ENCODE measurements at regions not wholly inside any gene's neighbourhood (a gene's known extent, or its start where the extent isn't known, plus 50 kb on each side); places are given as distances from the start of the nearest gene placed in this dataset.

- H3K36me3 ChIP-seq (ENCODE audit: control insufficient read depth, insufficient read depth, low read length) = no peaks in the 10 kb centered on the region
- H3K9me3 ChIP-seq (ENCODE audit: control insufficient read depth, low read length) = no peaks in the 10 kb centered on the region
- H3K4me1 ChIP-seq (ENCODE audit: control insufficient read depth, insufficient read depth, low read length) = peaks cover 5% of the 10 kb centered on the region
- H3K27ac ChIP-seq (ENCODE audit: insufficient read depth, low read depth, low read length, poor library complexity, severe bottlenecking) = no peak overlapping the region
- no peaks in the 10 kb centered on the region for H3K27me3 ChIP-seq (ENCODE audit: control insufficient read depth, insufficient read depth, low read length, poor library complexity, severe bottlenecking)
- 55 to 59% methylated on average over 7 of the region's 7 CpGs for WGBS, 2 experiments
- no peak overlapping the region for H3K4me3 ChIP-seq (ENCODE audit: insufficient read depth, low read depth, low read length)
Observed at GRCh38 chr16:14371778-14372431, 258.2 kb downstream of the PARN start.

GRCh38 chr16:14370736-14371234 lies 259.3 kb downstream of the PARN start:
- Histone ChIP-seq H3K4me3 (ENCODE audit: insufficient read depth, low read depth, low read length) (no peak overlapping the region), H3K27ac (ENCODE audit: insufficient read depth, low read depth, low read length, poor library complexity, severe bottlenecking) (no peak overlapping the region), H3K36me3 (ENCODE audit: control insufficient read depth, insufficient read depth, low read length) (no peaks in the 10 kb centered on the region), H3K9me3 (ENCODE audit: control insufficient read depth, low read length) (no peaks in the 10 kb centered on the region), H3K27me3 (ENCODE audit: control insufficient read depth, insufficient read depth, low read length, poor library complexity, severe bottlenecking) (no peaks in the 10 kb centered on the region), H3K4me1 (ENCODE audit: control insufficient read depth, insufficient read depth, low read length) (peaks cover 5% of the 10 kb centered on the region)
- WGBS, 2 experiments = 88 to 91% methylated on average over 7 of the region's 7 CpGs

- WGBS, 2 experiments = 91 to 92% methylated on average over 26 of the region's 26 CpGs
- Histone ChIP-seq H3K36me3 (ENCODE audit: control insufficient read depth, insufficient read depth, low read length) (no peaks in the 10 kb centered on the region), H3K4me3 (ENCODE audit: insufficient read depth, low read depth, low read length) (no peak overlapping the region), H3K4me1 (ENCODE audit: control insufficient read depth, insufficient read depth, low read length) (peaks cover 5% of the 10 kb centered on the region), H3K27ac (ENCODE audit: insufficient read depth, low read depth, low read length, poor library complexity, severe bottlenecking) (no peak overlapping the region), H3K9me3 (ENCODE audit: control insufficient read depth, low read length) (no peaks in the 10 kb centered on the region), H3K27me3 (ENCODE audit: control insufficient read depth, insufficient read depth, low read length, poor library complexity, severe bottlenecking) (no peaks in the 10 kb centered on the region)
Observed at GRCh38 chr16:14369734-14370598, 260.1 kb downstream of the PARN start.

GRCh38 chr16:14368399-14368798 lies 261.7 kb downstream of the PARN start:
- Histone ChIP-seq H3K27ac (ENCODE audit: insufficient read depth, low read depth, low read length, poor library complexity, severe bottlenecking) (no peak overlapping the region), H3K36me3 (ENCODE audit: control insufficient read depth, insufficient read depth, low read length) (no peaks in the 10 kb centered on the region), H3K4me3 (ENCODE audit: insufficient read depth, low read depth, low read length) (no peak overlapping the region), H3K27me3 (ENCODE audit: control insufficient read depth, insufficient read depth, low read length, poor library complexity, severe bottlenecking) (no peaks in the 10 kb centered on the region), H3K9me3 (ENCODE audit: control insufficient read depth, low read length) (no peaks in the 10 kb centered on the region), H3K4me1 (ENCODE audit: control insufficient read depth, insufficient read depth, low read length) (peaks cover 5% of the 10 kb centered on the region)
- WGBS, 2 experiments = 92 to 95% methylated on average over 3 of the region's 3 CpGs

- peaks cover 2% of the 10 kb centered on the region for H3K4me1 ChIP-seq (ENCODE audit: control insufficient read depth, insufficient read depth, low read length)
- no peaks in the 10 kb centered on the region for H3K36me3 ChIP-seq (ENCODE audit: control insufficient read depth, insufficient read depth, low read length)
- 87 to 89% methylated on average over 10 of the region's 10 CpGs for WGBS, 2 experiments
- H3K27ac ChIP-seq (ENCODE audit: insufficient read depth, low read depth, low read length, poor library complexity, severe bottlenecking) = no peak overlapping the region
- no peaks in the 10 kb centered on the region for H3K27me3 ChIP-seq (ENCODE audit: control insufficient read depth, insufficient read depth, low read length, poor library complexity, severe bottlenecking)
- H3K4me3 ChIP-seq (ENCODE audit: insufficient read depth, low read depth, low read length) = no peak overlapping the region
- no peaks in the 10 kb centered on the region for H3K9me3 ChIP-seq (ENCODE audit: control insufficient read depth, low read length)
Observed at GRCh38 chr16:14366974-14367707, 262.9 kb downstream of the PARN start.

GRCh38 chr16:14366447-14366846 lies 263.6 kb downstream of the PARN start:
- H3K9me3 ChIP-seq (ENCODE audit: control insufficient read depth, low read length) = no peaks in the 10 kb centered on the region
- no peak overlapping the region for H3K4me3 ChIP-seq (ENCODE audit: insufficient read depth, low read depth, low read length)
- no peaks in the 10 kb centered on the region for H3K36me3 ChIP-seq (ENCODE audit: control insufficient read depth, insufficient read depth, low read length)
- WGBS, 2 experiments = 93 to 94% methylated on average over 7 of the region's 7 CpGs
- no peak overlapping the region for H3K27ac ChIP-seq (ENCODE audit: insufficient read depth, low read depth, low read length, poor library complexity, severe bottlenecking)
- no peaks in the 10 kb centered on the region for H3K27me3 ChIP-seq (ENCODE audit: control insufficient read depth, insufficient read depth, low read length, poor library complexity, severe bottlenecking)
- no peaks in the 10 kb centered on the region for H3K4me1 ChIP-seq (ENCODE audit: control insufficient read depth, insufficient read depth, low read length)

- Histone ChIP-seq H3K36me3 (ENCODE audit: control insufficient read depth, insufficient read depth, low read length) (no peaks in the 10 kb centered on the region), H3K27ac (ENCODE audit: insufficient read depth, low read depth, low read length, poor library complexity, severe bottlenecking) (no peak overlapping the region), H3K9me3 (ENCODE audit: control insufficient read depth, low read length) (no peaks in the 10 kb centered on the region), H3K4me1 (ENCODE audit: control insufficient read depth, insufficient read depth, low read length) (peaks cover 5% of the 10 kb centered on the region), H3K4me3 (ENCODE audit: insufficient read depth, low read depth, low read length) (no peak overlapping the region), H3K27me3 (ENCODE audit: control insufficient read depth, insufficient read depth, low read length, poor library complexity, severe bottlenecking) (no peaks in the 10 kb centered on the region)
- WGBS, 2 experiments = 93 to 94% methylated on average over 12 to 13 of the region's 13 CpGs
Observed at GRCh38 chr16:14365200-14365851, 264.7 kb downstream of the PARN start.

GRCh38 chr16:14364386-14365199 lies 265.5 kb downstream of the PARN start:
- Histone ChIP-seq H3K36me3 (ENCODE audit: control insufficient read depth, insufficient read depth, low read length) (no peaks in the 10 kb centered on the region), H3K9me3 (ENCODE audit: control insufficient read depth, low read length) (no peaks in the 10 kb centered on the region), H3K4me1 (ENCODE audit: control insufficient read depth, insufficient read depth, low read length) (peaks cover 5% of the 10 kb centered on the region), H3K27me3 (ENCODE audit: control insufficient read depth, insufficient read depth, low read length, poor library complexity, severe bottlenecking) (no peaks in the 10 kb centered on the region), H3K4me3 (ENCODE audit: insufficient read depth, low read depth, low read length) (no peak overlapping the region), H3K27ac (ENCODE audit: insufficient read depth, low read depth, low read length, poor library complexity, severe bottlenecking) (no peak overlapping the region)
- 88% methylated on average over 29 of the region's 29 CpGs for WGBS, 2 experiments

- 92% methylated on average over 4 of the region's 4 CpGs for WGBS, 2 experiments
- Histone ChIP-seq H3K36me3 (ENCODE audit: control insufficient read depth, insufficient read depth, low read length) (no peaks in the 10 kb centered on the region), H3K9me3 (ENCODE audit: control insufficient read depth, low read length) (no peaks in the 10 kb centered on the region), H3K27me3 (ENCODE audit: control insufficient read depth, insufficient read depth, low read length, poor library complexity, severe bottlenecking) (no peaks in the 10 kb centered on the region), H3K4me3 (ENCODE audit: insufficient read depth, low read depth, low read length) (no peak overlapping the region), H3K4me1 (ENCODE audit: control insufficient read depth, insufficient read depth, low read length) (peaks cover 5% of the 10 kb centered on the region), H3K27ac (ENCODE audit: insufficient read depth, low read depth, low read length, poor library complexity, severe bottlenecking) (no peak overlapping the region)
Observed at GRCh38 chr16:14364112-14364385, 266.0 kb downstream of the PARN start.
